Neural cell (in vitro differentiated cells): ENCODE measurements at regions not wholly inside any gene's neighbourhood (a gene's known extent, or its start where the extent isn't known, plus 50 kb on each side); places are given as distances from the start of the nearest gene placed in this dataset.
"Not testable (repeated sequence)": the region's sequence is repeated elsewhere in the genome, so short reads cannot be mapped to it uniquely, and the experiment has no call there.

Experiments used
- H2AFZ ChIP-seq: fragments of 200-600, 300-800 bp; sonication (generic), shearing (Covaris generic); 2 replicates; pipeline ENCODE4 v1.6.0; 2014; ENCODE audit warnings: low read depth, mild to moderate bottlenecking, antibody characterized with exemption, low read length, moderate library complexity
- H3F3A ChIP-seq: fragments of 200-600 bp; shearing (Covaris generic); 2 replicates; pipeline ENCODE4 v1.6.1; 2016; ENCODE audit warnings: mild to moderate bottlenecking, moderate library complexity, mixed read lengths, antibody characterized with exemption, low read length; ENCODE audit not compliant: insufficient read depth, poor library complexity, severe bottlenecking
- H3K27ac ChIP-seq: fragments of 200-600, 300-800 bp; sonication (generic), shearing (Covaris generic); 2 replicates; pipeline ENCODE4 v1.5.1; 2014; ENCODE audit warnings: mild to moderate bottlenecking, low read length, moderate library complexity
- H3K27me3 ChIP-seq: fragments of 300-800, 200-600 bp; sonication (generic), shearing (Covaris generic); 2 replicates; pipeline ENCODE4 v1.6.0; 2014; ENCODE audit warnings: mild to moderate bottlenecking, low read depth, low read length, moderate library complexity; ENCODE audit not compliant: insufficient read depth
- H3K36me3 ChIP-seq: fragments of 300-800, 200-600 bp; sonication (generic), shearing (Covaris generic); 2 replicates; pipeline ENCODE4 v1.5.1; 2014; ENCODE audit warnings: mild to moderate bottlenecking, antibody characterized with exemption, low read length, moderate library complexity; ENCODE audit not compliant: insufficient read depth
- H3K4me2 ChIP-seq: fragments of 300-800, 200-600 bp; sonication (generic), shearing (Covaris generic); 2 replicates; pipeline ENCODE4 v1.6.0; 2014; ENCODE audit warnings: mild to moderate bottlenecking, low read length
- H3K4me3 ChIP-seq: fragments of 300-800, 200-600 bp; sonication (generic), shearing (Covaris generic); 2 replicates; pipeline ENCODE4 v1.5.1; 2014; ENCODE audit warnings: mild to moderate bottlenecking, low read length, moderate library complexity
- H3K79me2 ChIP-seq: fragments of 200-600 bp; shearing (Covaris generic); replicated peaks from 2 replicates; pipeline ENCODE4 v1.6.0; 2014; ENCODE audit warnings: mild to moderate bottlenecking, low read length, moderate library complexity; ENCODE audit not compliant: insufficient read depth
- H3K9ac ChIP-seq: fragments of 300-800, 200-600 bp; sonication (generic), shearing (Covaris generic); 2 replicates; pipeline ENCODE4 v1.6.1; 2016; ENCODE audit warnings: mild to moderate bottlenecking, low read length, mixed read lengths
- H3K9me2 ChIP-seq: fragments of 200-600 bp; shearing (Covaris generic); 2 replicates; pipeline ENCODE4 v1.6.1; 2016; ENCODE audit warnings: mild to moderate bottlenecking, low read length, mixed read lengths; ENCODE audit not compliant: insufficient read depth
- H3K9me3 ChIP-seq: fragments of 200-600, 300-800 bp; sonication (generic), shearing (Covaris generic); 2 replicates; pipeline ENCODE4 v1.6.1; 2016; ENCODE audit warnings: mild to moderate bottlenecking, mixed run types, low read length, moderate library complexity, mixed read lengths
- H4K20me1 ChIP-seq: fragments of 200-600 bp; shearing (Covaris generic); 2 replicates; pipeline ENCODE4 v1.6.1; 2016; ENCODE audit warnings: mild to moderate bottlenecking, mixed run types; ENCODE audit not compliant: insufficient read depth
- EP300 ChIP-seq: fragments of 450-650 bp; conservative IDR thresholded peaks from 2 replicates; pipeline ENCODE4 v1.6.1; 2014; ENCODE audit warnings: antibody characterized with exemption, mild to moderate bottlenecking, moderate library complexity; ENCODE audit not compliant: poor library complexity, severe bottlenecking
- EZH2 ChIP-seq: fragments of 200-600, 300-800 bp; shearing (Covaris generic), sonication (generic); IDR thresholded peaks from 2 replicates; pipeline ENCODE4 v1.6.1; 2014; ENCODE audit warnings: antibody characterized with exemption, low read length, borderline replicate concordance, mild to moderate bottlenecking; ENCODE audit not compliant: insufficient read depth, poor library complexity, severe bottlenecking
- MXI1 ChIP-seq: fragments of 450-650 bp; conservative IDR thresholded peaks from 2 replicates; pipeline ENCODE4 v1.6.1; 2014; ENCODE audit warnings: antibody characterized with exemption, mild to moderate bottlenecking; ENCODE audit not compliant: poor library complexity, severe bottlenecking
- POLR2AphosphoS5 ChIP-seq: IDR thresholded peaks from 2 replicates; pipeline ENCODE4 v1.6.1; 2012
- RAD21 ChIP-seq: fragments of 450-650 bp; conservative IDR thresholded peaks from 2 replicates; pipeline ENCODE4 v1.6.1; 2014; ENCODE audit warnings: antibody characterized with exemption, mild to moderate bottlenecking, moderate library complexity
- SMC3 ChIP-seq: fragments of 450-650 bp; conservative IDR thresholded peaks from 2 replicates; pipeline ENCODE4 v1.6.1; 2014; ENCODE audit warnings: antibody characterized with exemption, mild to moderate bottlenecking, moderate library complexity; ENCODE audit not compliant: poor library complexity
- TAF1 ChIP-seq: IDR thresholded peaks from 2 replicates; pipeline ENCODE4 v1.6.1; 2012; ENCODE audit warnings: low read depth
- TF ChIP-seq, protein P1 (sequence below): IDR thresholded peaks from 2 replicates; pipeline ENCODE4 v1.6.1; 2012; ENCODE audit warnings: borderline replicate concordance
- TF ChIP-seq, protein P2 (sequence below): fragments of 450-650 bp; IDR thresholded peaks from 2 replicates; pipeline ENCODE4 v1.5.1; 2014; ENCODE audit warnings: antibody characterized with exemption, mild to moderate bottlenecking, moderate library complexity; ENCODE audit not compliant: poor library complexity, severe bottlenecking

DNA sequence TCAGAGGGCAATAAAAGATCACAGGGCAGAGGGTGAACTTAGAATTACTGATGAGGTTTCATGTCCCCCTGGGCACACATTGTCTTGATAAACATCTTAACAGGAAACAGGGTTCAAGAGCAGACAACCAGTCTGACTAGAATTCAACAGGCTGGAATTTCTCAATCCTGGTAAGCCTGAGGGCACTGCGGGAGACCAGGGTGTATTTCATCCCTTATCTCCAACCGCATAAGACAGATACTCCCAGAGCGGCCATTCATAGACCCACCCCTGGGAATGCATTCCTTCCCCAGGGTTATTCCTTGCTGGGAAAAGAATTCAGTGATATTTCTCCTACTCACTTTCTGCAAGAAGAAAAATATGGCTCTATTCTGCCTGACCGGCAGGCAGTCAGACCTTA lies 549.5 kb upstream of the ADGRB3 start:
- H3K9me3 ChIP-seq, H3K4me2 ChIP-seq, H3K36me3 ChIP-seq, H3K27me3 ChIP-seq, H2AFZ ChIP-seq, H4K20me1 ChIP-seq, H3K27ac ChIP-seq, H3K9ac ChIP-seq, H3F3A ChIP-seq, H3K9me2 ChIP-seq, H3K4me3 ChIP-seq, H3K79me2 ChIP-seq: not testable (repeated sequence)

DNA sequence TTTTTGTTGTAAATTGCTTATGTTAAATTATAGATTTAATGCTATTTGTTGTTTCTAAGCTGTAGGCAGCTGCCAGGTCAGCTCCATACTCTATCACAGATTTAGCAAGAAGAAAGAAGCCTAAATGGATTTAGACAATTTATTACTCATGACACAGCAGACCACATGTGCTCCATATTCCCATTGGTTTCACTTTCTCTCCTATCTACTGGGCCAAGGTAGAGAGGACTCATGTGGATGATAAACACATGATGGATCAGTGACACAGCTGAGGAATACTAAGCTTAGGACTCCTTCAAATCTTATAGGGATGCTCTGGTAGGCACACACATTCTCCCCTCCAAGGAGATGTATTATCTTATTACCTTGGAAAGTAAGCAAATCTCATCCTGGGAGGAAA lies 553.0 kb upstream of the ADGRB3 start:
- H3K9me3 ChIP-seq, result no peaks in the 10 kb centered on the region
- no peak overlapping the region for H3K9ac ChIP-seq
- H3F3A ChIP-seq, result no peaks in the 10 kb centered on the region
- no peaks in the 10 kb centered on the region for H3K79me2 ChIP-seq
- H3K9me2 ChIP-seq, result no peaks in the 10 kb centered on the region
- no peak overlapping the region for H2AFZ ChIP-seq
- H3K4me3 ChIP-seq, result no peak overlapping the region
- no peak overlapping the region for H3K27ac ChIP-seq
- H3K4me2 ChIP-seq, result no peak overlapping the region
- no peaks in the 10 kb centered on the region for H3K36me3 ChIP-seq
- TF ChIP-seq TAF1 (no peak), POLR2AphosphoS5 (no peak), EZH2 (no peak), EP300 (no peak), SMC3 (no peak), MXI1 (no peak), RAD21 (no peak)
- TF ChIP-seq, protein P1, sequence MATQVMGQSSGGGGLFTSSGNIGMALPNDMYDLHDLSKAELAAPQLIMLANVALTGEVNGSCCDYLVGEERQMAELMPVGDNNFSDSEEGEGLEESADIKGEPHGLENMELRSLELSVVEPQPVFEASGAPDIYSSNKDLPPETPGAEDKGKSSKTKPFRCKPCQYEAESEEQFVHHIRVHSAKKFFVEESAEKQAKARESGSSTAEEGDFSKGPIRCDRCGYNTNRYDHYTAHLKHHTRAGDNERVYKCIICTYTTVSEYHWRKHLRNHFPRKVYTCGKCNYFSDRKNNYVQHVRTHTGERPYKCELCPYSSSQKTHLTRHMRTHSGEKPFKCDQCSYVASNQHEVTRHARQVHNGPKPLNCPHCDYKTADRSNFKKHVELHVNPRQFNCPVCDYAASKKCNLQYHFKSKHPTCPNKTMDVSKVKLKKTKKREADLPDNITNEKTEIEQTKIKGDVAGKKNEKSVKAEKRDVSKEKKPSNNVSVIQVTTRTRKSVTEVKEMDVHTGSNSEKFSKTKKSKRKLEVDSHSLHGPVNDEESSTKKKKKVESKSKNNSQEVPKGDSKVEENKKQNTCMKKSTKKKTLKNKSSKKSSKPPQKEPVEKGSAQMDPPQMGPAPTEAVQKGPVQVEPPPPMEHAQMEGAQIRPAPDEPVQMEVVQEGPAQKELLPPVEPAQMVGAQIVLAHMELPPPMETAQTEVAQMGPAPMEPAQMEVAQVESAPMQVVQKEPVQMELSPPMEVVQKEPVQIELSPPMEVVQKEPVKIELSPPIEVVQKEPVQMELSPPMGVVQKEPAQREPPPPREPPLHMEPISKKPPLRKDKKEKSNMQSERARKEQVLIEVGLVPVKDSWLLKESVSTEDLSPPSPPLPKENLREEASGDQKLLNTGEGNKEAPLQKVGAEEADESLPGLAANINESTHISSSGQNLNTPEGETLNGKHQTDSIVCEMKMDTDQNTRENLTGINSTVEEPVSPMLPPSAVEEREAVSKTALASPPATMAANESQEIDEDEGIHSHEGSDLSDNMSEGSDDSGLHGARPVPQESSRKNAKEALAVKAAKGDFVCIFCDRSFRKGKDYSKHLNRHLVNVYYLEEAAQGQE, result no peak
- TF ChIP-seq, protein P2, sequence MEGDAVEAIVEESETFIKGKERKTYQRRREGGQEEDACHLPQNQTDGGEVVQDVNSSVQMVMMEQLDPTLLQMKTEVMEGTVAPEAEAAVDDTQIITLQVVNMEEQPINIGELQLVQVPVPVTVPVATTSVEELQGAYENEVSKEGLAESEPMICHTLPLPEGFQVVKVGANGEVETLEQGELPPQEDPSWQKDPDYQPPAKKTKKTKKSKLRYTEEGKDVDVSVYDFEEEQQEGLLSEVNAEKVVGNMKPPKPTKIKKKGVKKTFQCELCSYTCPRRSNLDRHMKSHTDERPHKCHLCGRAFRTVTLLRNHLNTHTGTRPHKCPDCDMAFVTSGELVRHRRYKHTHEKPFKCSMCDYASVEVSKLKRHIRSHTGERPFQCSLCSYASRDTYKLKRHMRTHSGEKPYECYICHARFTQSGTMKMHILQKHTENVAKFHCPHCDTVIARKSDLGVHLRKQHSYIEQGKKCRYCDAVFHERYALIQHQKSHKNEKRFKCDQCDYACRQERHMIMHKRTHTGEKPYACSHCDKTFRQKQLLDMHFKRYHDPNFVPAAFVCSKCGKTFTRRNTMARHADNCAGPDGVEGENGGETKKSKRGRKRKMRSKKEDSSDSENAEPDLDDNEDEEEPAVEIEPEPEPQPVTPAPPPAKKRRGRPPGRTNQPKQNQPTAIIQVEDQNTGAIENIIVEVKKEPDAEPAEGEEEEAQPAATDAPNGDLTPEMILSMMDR, result no peak
- no peaks in the 10 kb centered on the region for H4K20me1 ChIP-seq
- H3K27me3 ChIP-seq, result no peaks in the 10 kb centered on the region

DNA sequence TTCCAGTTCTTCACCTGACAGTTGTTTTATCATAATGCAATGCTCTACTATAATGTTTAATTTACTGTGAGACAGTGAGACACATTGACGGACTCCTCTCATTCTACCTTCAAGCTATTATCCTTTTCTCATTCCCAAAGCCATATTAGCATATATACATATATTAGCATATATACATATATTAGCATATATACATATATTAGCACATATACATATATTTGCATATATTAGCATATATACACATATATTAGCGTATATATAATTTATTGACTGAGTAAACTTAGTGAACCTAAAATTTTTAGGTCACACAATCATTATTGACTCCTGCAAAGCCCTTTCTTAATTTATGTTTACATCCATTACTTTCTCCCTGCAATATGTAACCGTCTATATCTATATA lies 555.0 kb upstream of the ADGRB3 start:
- no peaks in the 10 kb centered on the region for H3K9me3 ChIP-seq
- H3K9ac ChIP-seq, result no peak overlapping the region
- no peaks in the 10 kb centered on the region for H3K36me3 ChIP-seq
- no peak overlapping the region for H3K4me3 ChIP-seq
- H3K27ac ChIP-seq, result peak overlapping the region; percentile 2
- no peaks in the 10 kb centered on the region for H3K9me2 ChIP-seq
- H4K20me1 ChIP-seq, result no peaks in the 10 kb centered on the region
- H3K79me2 ChIP-seq, result no peaks in the 10 kb centered on the region
- peak; percentile 36 for TF ChIP-seq POLR2AphosphoS5
- TF ChIP-seq EP300, result peak; percentile 29
- no peak for TF ChIP-seq RAD21
- H2AFZ ChIP-seq, result no peak overlapping the region
- no peaks in the 10 kb centered on the region for H3F3A ChIP-seq
- H3K27me3 ChIP-seq, result no peaks in the 10 kb centered on the region
- H3K4me2 ChIP-seq, result no peak overlapping the region
